Tibial nerve (tissue), 4 donors: ENCODE measurements at regions not wholly inside any gene's neighbourhood (a gene's known extent, or its start where the extent isn't known, plus 50 kb on each side); places are given as distances from the start of the nearest gene placed in this dataset.

Experiments used
- DNase-seq, 2 donors: peaks; one replicate each; pipeline ENCODE4 v3.0.0-alpha.2; 2019; ENCODE audit warnings: low spot score in 2 of 2
- H3K27ac ChIP-seq, 4 donors: fragments of 200-600 bp; sonication (generic) in 3 of 4; one replicate each; pipeline ENCODE4 v1.5.1; 2017 to 2019; ENCODE audit warnings: mild to moderate bottlenecking in 1 of 4
- H3K27me3 ChIP-seq, 2 donors: fragments of 200-600 bp; sonication (generic) in 1 of 2; one replicate each; pipeline versions ENCODE4 v1.5.1 to v1.6.0; 2017 to 2019
- H3K36me3 ChIP-seq, 3 donors: fragments of 200-600 bp; sonication (generic); one replicate each; pipeline ENCODE4 v1.5.1; 2018 to 2019
- H3K4me1 ChIP-seq, 4 donors: fragments of 200-600 bp; sonication (generic) in 3 of 4; one replicate each; pipeline ENCODE4 v1.5.1; 2017 to 2019
- H3K4me3 ChIP-seq, 4 donors: fragments of 200-600 bp; sonication (generic) in 3 of 4; one replicate each; pipeline ENCODE4 v1.5.1; 2017 to 2019; ENCODE audit warnings: mild to moderate bottlenecking in 1 of 4, moderate library complexity in 1 of 4
- H3K9me3 ChIP-seq, 4 donors: fragments of 200-600 bp; sonication (generic) in 3 of 4; one replicate each; pipeline ENCODE4 v1.5.1; 2017 to 2019
- EP300 ChIP-seq, 2 donors: sonication (generic); formaldehyde crosslinking; IDR thresholded peaks; one replicate each; pipeline ENCODE4 v1.6.1; 2017; ENCODE audit warnings: antibody characterized with exemption in 2 of 2, mild to moderate bottlenecking in 1 of 2
- POLR2A ChIP-seq, 2 donors: fragments of 450-650 bp; IDR thresholded peaks; one replicate each; pipeline ENCODE4 v1.6.1; 2017; ENCODE audit warnings: antibody characterized with exemption in 2 of 2, mild to moderate bottlenecking in 2 of 2, moderate library complexity in 2 of 2
- WGBS, 2 donors: methylation state at CpG; one replicate each; pipeline ENCODE4 v1.1.5; 2018; 5-methylcytosine and 5-hydroxymethylcytosine counted together
- TF ChIP-seq, protein P1 (sequence below), 5 experiments: fragments of 200-600 bp in 3 of 5; fragments of 450-650 bp in 2 of 5; sonication (generic) in 3 of 5; IDR thresholded peaks; one replicate each; pipeline ENCODE4 v1.5.1; 2016 to 2019; ENCODE audit warnings: antibody characterized with exemption in 5 of 5, mild to moderate bottlenecking in 3 of 5, moderate library complexity in 2 of 5

DNA sequence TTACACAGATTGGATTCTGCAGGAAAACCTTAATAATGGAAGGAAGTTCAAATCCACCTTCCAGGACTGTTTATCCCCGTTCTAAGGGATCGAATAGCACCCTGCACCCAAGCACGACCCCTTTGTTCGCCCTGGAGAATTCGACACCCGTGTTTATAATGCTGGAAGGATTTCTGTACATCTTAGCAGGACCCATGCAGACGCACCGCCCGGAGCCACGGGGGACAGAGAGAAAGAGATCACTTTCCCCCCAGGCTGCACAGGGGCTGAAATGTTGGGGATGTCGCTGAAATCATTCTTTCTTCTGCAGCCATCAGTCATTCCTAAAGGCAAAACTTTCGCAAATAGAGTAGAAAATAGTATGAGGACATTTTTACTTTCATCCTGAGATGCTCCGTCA is 238.7 kb upstream of the SALL3 start:
- Histone ChIP-seq H3K4me3 (no peak overlapping the region), H3K27me3 (no peaks in the 10 kb centered on the region), H3K9me3 (peaks cover 0 to 3% (median 0%) of the 10 kb centered on the region in 4 donors), H3K36me3 (no peaks in the 10 kb centered on the region), H3K4me1 (no peaks in the 10 kb centered on the region), H3K27ac (no peak overlapping the region)
- no peak for DNase-seq
- TF ChIP-seq EP300 (IDR thresholded peaks at IDR 0.05) (no peak), POLR2A (IDR thresholded peaks at IDR 0.05) (no peak)
- TF ChIP-seq, protein P1, sequence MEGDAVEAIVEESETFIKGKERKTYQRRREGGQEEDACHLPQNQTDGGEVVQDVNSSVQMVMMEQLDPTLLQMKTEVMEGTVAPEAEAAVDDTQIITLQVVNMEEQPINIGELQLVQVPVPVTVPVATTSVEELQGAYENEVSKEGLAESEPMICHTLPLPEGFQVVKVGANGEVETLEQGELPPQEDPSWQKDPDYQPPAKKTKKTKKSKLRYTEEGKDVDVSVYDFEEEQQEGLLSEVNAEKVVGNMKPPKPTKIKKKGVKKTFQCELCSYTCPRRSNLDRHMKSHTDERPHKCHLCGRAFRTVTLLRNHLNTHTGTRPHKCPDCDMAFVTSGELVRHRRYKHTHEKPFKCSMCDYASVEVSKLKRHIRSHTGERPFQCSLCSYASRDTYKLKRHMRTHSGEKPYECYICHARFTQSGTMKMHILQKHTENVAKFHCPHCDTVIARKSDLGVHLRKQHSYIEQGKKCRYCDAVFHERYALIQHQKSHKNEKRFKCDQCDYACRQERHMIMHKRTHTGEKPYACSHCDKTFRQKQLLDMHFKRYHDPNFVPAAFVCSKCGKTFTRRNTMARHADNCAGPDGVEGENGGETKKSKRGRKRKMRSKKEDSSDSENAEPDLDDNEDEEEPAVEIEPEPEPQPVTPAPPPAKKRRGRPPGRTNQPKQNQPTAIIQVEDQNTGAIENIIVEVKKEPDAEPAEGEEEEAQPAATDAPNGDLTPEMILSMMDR (IDR thresholded peaks at IDR 0.05), result no peak
- 74 to 75% methylated on average over 13 of the region's 13 CpGs for WGBS, 2 donors

DNA sequence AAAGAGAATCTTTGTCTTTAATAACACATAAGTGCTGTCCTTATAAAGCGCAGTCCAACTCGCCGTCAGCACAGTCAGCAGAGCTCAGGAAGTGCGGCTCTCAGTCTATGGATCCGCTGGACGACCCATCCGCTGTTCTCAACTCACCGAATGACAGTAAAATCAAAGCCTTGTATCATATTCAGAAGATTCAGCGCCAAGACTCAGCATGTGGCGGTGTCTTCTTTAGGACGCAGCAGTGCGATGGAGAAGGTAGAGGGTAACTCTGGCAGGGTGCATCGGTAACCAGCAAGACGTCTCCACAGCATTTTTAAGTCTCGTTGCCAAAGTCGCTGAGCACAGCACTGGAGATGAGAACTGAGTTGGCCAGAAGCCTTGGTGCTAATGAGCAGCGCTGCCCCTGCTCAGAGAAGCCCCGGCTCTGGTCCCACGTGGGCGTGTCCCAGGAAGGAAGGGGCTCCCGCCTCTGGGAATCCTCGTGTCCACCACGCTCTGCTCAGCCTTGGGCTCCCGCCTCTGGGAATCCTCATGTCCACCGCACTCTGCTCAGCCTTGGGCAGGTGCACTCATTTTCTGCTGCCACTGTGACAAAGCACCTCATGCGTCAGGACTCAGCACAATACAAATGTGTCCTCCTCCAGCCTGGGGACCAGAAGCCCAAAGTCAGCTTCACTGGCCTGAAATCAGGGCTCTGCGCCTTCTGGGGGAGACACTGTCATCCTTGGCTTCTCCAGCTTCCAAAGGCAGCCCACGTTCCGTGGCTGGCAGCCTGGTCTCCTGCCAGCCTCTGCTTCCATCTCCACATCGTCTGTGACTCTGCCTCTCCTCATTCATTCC is 238.0 kb upstream of the SALL3 start:
- no peak overlapping the region for H3K27ac ChIP-seq
- TF ChIP-seq, protein P1 (IDR thresholded peaks at IDR 0.05), result no peak
- TF ChIP-seq POLR2A (IDR thresholded peaks at IDR 0.05) (no peak), EP300 (IDR thresholded peaks at IDR 0.05) (no peak)
- H3K27me3 ChIP-seq, result no peaks in the 10 kb centered on the region
- no peaks in the 10 kb centered on the region for H3K36me3 ChIP-seq
- H3K4me1 ChIP-seq, result no peaks in the 10 kb centered on the region
- WGBS, 2 donors, result 86 to 88% methylated on average over 27 to 28 of the region's 30 CpGs
- no peak for DNase-seq
- no peak overlapping the region for H3K4me3 ChIP-seq
- peaks cover 0 to 3% (median 0%) of the 10 kb centered on the region in 4 donors for H3K9me3 ChIP-seq

DNA sequence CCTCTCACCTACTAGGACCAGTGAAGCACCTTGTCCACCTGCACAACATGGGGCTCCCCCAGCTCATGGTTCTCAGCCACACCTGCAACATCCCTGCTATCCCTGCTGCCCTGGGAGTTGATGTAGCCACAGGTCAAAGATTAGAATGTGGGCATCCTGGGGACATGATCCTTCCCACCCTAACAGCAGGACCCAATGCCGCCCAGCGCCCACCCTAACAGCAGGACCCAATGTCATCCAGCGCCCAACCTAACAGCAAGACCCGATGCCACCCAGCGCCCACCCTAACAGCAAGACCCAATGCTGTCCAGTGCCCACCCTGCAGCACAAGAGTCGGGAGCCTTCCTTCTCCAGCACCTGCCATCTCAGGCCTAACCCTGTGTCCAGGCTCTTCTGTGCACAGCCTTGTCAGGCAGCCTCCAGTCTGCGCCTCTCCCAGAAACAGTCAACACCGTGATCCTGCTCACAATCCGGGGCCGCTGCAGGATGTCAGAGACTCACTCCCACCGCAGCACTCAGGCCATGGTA is 237.3 kb upstream of the SALL3 start:
- H3K27ac ChIP-seq, result no peak overlapping the region
- no peaks in the 10 kb centered on the region for H3K36me3 ChIP-seq
- H3K9me3 ChIP-seq, result peaks cover 0 to 3% (median 0%) of the 10 kb centered on the region in 4 donors
- H3K4me1 ChIP-seq, result no peaks in the 10 kb centered on the region
- H3K4me3 ChIP-seq, result no peak overlapping the region
- no peak for TF ChIP-seq EP300 (IDR thresholded peaks at IDR 0.05)
- TF ChIP-seq POLR2A (IDR thresholded peaks at IDR 0.05), result no peak
- H3K27me3 ChIP-seq, result no peaks in the 10 kb centered on the region
- WGBS, 2 donors, result 94 to 95% methylated on average over 11 of the region's 11 CpGs
- no peak for DNase-seq

DNA sequence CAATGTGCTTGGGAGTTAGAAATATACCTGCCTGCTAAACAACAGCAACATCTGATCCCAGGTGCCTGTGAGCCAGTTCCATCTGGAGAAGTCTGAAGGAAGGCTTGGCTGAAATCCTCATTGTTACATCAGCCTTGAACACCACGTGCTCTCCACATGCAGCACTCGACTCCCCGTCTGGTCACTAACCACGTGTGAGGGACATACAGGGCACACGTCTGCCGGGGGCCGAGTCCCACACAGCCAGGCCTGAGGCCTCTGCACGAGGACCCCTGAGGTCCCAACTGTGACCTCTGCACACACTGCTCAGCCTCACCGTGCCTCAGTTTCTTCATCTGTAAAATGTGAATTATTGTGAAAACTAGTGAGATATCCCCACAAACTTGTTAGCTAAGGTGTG is 236.5 kb upstream of the SALL3 start:
- no peak overlapping the region for H3K4me3 ChIP-seq
- no peak for DNase-seq
- TF ChIP-seq, protein P1 (IDR thresholded peaks at IDR 0.05), result no peak
- TF ChIP-seq POLR2A (IDR thresholded peaks at IDR 0.05), result no peak
- TF ChIP-seq EP300 (IDR thresholded peaks at IDR 0.05), result no peak
- H3K4me1 ChIP-seq, result no peaks in the 10 kb centered on the region
- no peak overlapping the region for H3K27ac ChIP-seq
- H3K36me3 ChIP-seq, result no peaks in the 10 kb centered on the region
- WGBS, 2 donors, result 74 to 78% methylated on average over 6 to 9 of the region's 9 CpGs
- no peaks in the 10 kb centered on the region for H3K27me3 ChIP-seq
- peaks cover 0 to 3% (median 0%) of the 10 kb centered on the region in 4 donors for H3K9me3 ChIP-seq

DNA sequence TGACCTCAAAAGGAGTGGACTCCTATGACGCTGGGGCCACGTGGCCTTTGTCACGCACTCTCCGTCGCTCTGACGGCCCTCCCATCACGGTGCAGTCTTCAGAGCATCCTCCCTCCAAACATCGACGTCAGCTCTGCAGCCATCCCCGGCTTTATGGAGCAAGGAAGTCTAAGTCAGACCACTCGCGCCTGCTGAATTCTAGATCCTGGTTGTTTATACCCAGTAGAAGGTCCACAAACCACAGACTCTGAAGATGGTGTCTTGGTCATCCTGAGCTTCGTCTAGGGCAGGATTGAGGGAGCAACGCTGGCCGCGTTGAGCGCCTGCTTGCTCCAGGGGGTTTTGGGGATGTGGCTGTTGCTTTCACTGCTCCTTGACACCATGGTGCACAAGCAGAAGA is 228.0 kb upstream of the SALL3 start:
- Histone ChIP-seq H3K36me3 (no peaks in the 10 kb centered on the region), H3K9me3 (no peaks in the 10 kb centered on the region), H3K27me3 (no peaks in the 10 kb centered on the region), H3K4me1 (no peaks in the 10 kb centered on the region), H3K4me3 (no peak overlapping the region), H3K27ac (no peak overlapping the region)
- TF ChIP-seq POLR2A (IDR thresholded peaks at IDR 0.05), result no peak
- no peak for TF ChIP-seq EP300 (IDR thresholded peaks at IDR 0.05)
- TF ChIP-seq, protein P1 (IDR thresholded peaks at IDR 0.05), result no peak
- DNase-seq, result no peak
- 89 to 91% methylated on average over 17 of the region's 17 CpGs for WGBS, 2 donors
